Prostate gland (tissue), 2 donors: ENCODE measurements at regions not wholly inside any gene's neighbourhood (a gene's known extent, or its start where the extent isn't known, plus 50 kb on each side); places are given as distances from the start of the nearest gene placed in this dataset.
A peak's percentile ranks its signal among the peaks of the same experiment; 100 is the strongest.

Experiments used
- POLR2AphosphoS5 ChIP-seq: sonication (generic); formaldehyde crosslinking; IDR thresholded peaks from one replicate; pipeline ENCODE4 v1.6.1; 2017; ENCODE audit warnings: antibody characterized with exemption
- TF ChIP-seq, protein P1 (sequence below), 4 experiments: fragments of 200-600 bp in 2 of 4; fragments of 450-650 bp in 2 of 4; sonication (generic) in 2 of 4; IDR thresholded peaks; 1 replicate in 3 of 4; 2 replicates in 1 of 4; pipeline ENCODE4 v1.5.1; 2016 to 2019; ENCODE audit warnings: antibody characterized with exemption in 4 of 4, mild to moderate bottlenecking in 2 of 4, moderate library complexity in 2 of 4

DNA sequence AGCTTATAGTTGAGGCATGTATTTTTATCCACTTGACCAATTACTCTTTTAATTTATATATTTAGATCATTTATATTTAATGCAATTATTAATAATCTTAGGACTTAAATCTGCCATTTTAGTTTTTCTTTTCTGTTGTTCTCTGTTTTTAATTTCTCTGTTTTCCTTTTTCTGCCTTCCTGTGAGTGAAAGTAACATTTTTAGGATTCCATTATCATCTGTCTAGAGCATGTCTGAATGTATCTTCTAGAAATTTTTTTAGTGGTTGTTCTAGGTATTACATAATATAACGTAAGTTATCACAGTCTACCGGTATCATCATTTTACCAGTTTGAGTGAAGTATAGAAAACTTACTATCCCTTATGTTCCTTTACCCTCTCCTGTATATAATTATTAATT is 197.3 kb downstream of the UNC5CL start:
- TF ChIP-seq, protein P1, sequence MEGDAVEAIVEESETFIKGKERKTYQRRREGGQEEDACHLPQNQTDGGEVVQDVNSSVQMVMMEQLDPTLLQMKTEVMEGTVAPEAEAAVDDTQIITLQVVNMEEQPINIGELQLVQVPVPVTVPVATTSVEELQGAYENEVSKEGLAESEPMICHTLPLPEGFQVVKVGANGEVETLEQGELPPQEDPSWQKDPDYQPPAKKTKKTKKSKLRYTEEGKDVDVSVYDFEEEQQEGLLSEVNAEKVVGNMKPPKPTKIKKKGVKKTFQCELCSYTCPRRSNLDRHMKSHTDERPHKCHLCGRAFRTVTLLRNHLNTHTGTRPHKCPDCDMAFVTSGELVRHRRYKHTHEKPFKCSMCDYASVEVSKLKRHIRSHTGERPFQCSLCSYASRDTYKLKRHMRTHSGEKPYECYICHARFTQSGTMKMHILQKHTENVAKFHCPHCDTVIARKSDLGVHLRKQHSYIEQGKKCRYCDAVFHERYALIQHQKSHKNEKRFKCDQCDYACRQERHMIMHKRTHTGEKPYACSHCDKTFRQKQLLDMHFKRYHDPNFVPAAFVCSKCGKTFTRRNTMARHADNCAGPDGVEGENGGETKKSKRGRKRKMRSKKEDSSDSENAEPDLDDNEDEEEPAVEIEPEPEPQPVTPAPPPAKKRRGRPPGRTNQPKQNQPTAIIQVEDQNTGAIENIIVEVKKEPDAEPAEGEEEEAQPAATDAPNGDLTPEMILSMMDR (IDR thresholded peaks at IDR 0.05), result peak in 1 of 4 experiments; percentile 49
- TF ChIP-seq POLR2AphosphoS5, result no peak
